ENCODE measurements at regions not wholly inside any gene's neighbourhood (a gene's known extent, or its start where the extent isn't known, plus 50 kb on each side); places are given as distances from the start of the nearest gene placed in this dataset.

- Histone ChIP-seq H3K9me3 (ENCODE audit: low read length) (no peaks in the 10 kb centered on the region), H3K4me1 (ENCODE audit: insufficient read depth, low read length) (peaks cover 7% of the 10 kb centered on the region), H3K4me3 (ENCODE audit: low read length) (no peak overlapping the region), H3K27me3 (ENCODE audit: insufficient read depth, low read length) (no peaks in the 10 kb centered on the region), H2AFZ (ENCODE audit: low read depth, low read length) (no peak overlapping the region), H3K36me3 (ENCODE audit: insufficient read depth, low read length) (no peaks in the 10 kb centered on the region)
These were observed 58.5 kb upstream of the RMST start for GRCh38 chr12:97404093-97404492.

DNA sequence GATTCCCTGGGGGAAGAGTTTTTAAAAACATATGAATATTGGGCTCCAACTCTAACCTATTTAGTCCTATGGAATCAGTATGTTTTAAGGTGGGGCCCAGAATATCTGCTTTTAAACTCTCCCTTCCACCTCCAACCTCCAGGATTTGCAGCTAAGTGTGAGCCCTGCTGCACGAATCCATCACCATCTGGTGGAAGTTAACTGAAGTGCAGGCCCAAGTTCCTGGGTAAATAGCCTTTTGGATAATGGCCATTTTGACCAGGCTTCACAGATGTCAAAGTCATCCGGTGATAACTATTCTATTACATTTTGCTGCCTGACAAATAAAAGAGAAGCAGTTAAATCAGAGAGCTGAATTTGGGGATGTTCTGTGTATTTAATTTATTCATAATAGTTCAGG is 58.1 kb upstream of the RMST start:
- no peak overlapping the region for H3K4me3 ChIP-seq (ENCODE audit: low read length)
- no peak overlapping the region for H2AFZ ChIP-seq (ENCODE audit: low read depth, low read length)
- H3K4me1 ChIP-seq (ENCODE audit: insufficient read depth, low read length) = peaks cover 7% of the 10 kb centered on the region
- no peaks in the 10 kb centered on the region for H3K36me3 ChIP-seq (ENCODE audit: insufficient read depth, low read length)
- H3K27me3 ChIP-seq (ENCODE audit: insufficient read depth, low read length) = no peaks in the 10 kb centered on the region
- no peaks in the 10 kb centered on the region for H3K9me3 ChIP-seq (ENCODE audit: low read length)

DNA sequence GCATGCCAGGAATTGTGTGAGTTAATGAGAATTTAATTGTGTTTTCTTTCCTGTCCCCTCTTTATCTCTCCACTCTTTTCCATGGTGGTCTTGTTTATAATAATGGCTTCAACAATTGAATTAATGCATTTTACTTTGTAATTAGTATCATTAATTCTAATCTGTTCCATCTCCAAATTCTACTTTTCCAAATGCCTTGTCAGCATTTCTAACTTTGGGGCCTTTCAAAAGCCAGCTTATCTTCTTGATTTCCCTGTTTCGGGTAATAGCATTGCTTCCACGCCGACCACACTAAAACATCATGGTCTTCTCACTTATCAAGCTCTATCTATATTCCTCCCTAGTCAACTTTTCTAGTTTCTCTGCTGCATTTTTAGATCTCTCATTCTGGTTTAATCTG is 54.2 kb upstream of the RMST start:
- Histone ChIP-seq H3K4me1 (ENCODE audit: insufficient read depth, low read length) (peaks cover 7% of the 10 kb centered on the region), H2AFZ (ENCODE audit: low read depth, low read length) (no peak overlapping the region), H3K9me3 (ENCODE audit: low read length) (no peaks in the 10 kb centered on the region), H3K36me3 (ENCODE audit: insufficient read depth, low read length) (no peaks in the 10 kb centered on the region), H3K4me3 (ENCODE audit: low read length) (no peak overlapping the region), H3K27me3 (ENCODE audit: insufficient read depth, low read length) (no peaks in the 10 kb centered on the region)

GRCh38 chr12:97411341-97411740 is 51.3 kb upstream of the RMST start:
- Histone ChIP-seq H2AFZ (ENCODE audit: low read depth, low read length) (no peak overlapping the region), H3K27me3 (ENCODE audit: insufficient read depth, low read length) (no peaks in the 10 kb centered on the region), H3K4me1 (ENCODE audit: insufficient read depth, low read length) (peaks cover under 1% of the 10 kb centered on the region), H3K4me3 (ENCODE audit: low read length) (no peak overlapping the region), H3K9me3 (ENCODE audit: low read length) (no peaks in the 10 kb centered on the region), H3K36me3 (ENCODE audit: insufficient read depth, low read length) (no peaks in the 10 kb centered on the region)
